Fibroblast of lung (primary cell): ENCODE measurements at regions not wholly inside any gene's neighbourhood (a gene's known extent, or its start where the extent isn't known, plus 50 kb on each side); places are given as distances from the start of the nearest gene placed in this dataset.

Experiments used
- CTCF ChIP-seq, 2 donors: IDR thresholded peaks in 1 of 2; conservative IDR thresholded peaks in 1 of 2; 1 replicate in 1 of 2; 2 replicates in 1 of 2; pipeline ENCODE4 v1.5.1; 2011 to 2012; ENCODE audit warnings: low read length in 2 of 2, control low read depth in 1 of 2, inconsistent platforms in 1 of 2, low read depth in 1 of 2, mild to moderate bottlenecking in 1 of 2
- EZH2 ChIP-seq: IDR thresholded peaks from 2 replicates; pipeline ENCODE4 v1.5.1; 2012; ENCODE audit warnings: low read length, control low read depth, mild to moderate bottlenecking; ENCODE audit errors: missing control alignments

- TF ChIP-seq CTCF (conservative IDR thresholded peaks at IDR 0.05 in 1 of 2, IDR thresholded peaks at IDR 0.05 in 1 of 2; ENCODE audit: low read depth in 1 of 2, low read length in 2 of 2) (no peak), EZH2 (no peak)
These were observed 371.8 kb downstream of the MAFB start for GRCh38 chr20:40317156-40317790.
